GM12878 (cell line): ENCODE measurements at regions not wholly inside any gene's neighbourhood (a gene's known extent, or its start where the extent isn't known, plus 50 kb on each side); places are given as distances from the start of the nearest gene placed in this dataset.

Experiments
- ATAC-seq: fragments of 200-7000 bp; cut with Tn5 transposase; 3 replicates; pipeline ENCODE4 v1.9.1; 2020; ENCODE audit warnings: mild to moderate bottlenecking, moderate library complexity
- BruUV-seq: library from RNA; stranded (reverse); fragments of 400-500 nt; replicated peaks from 2 replicates; lab custom pipeline; 2021; lab: Mats Ljungman, UMichigan
- CTCF ChIA-PET: fragments of 300-600 bp; sonication (Branson Sonifier 250); formaldehyde crosslinking; extraction: SDS; loops from one replicate; lab custom pipeline; 2021; ENCODE audit warnings: inconsistent platforms; lab: Yijun Ruan, JAX
- POLR2A ChIA-PET: fragments of 350-600 bp; formaldehyde crosslinking; extraction: SDS; loops from one replicate; lab custom pipeline; 2021; ENCODE audit warnings: inconsistent platforms; lab: Charles Lee
- RAD21 ChIA-PET: fragments of 300-600 bp; sonication (Branson Sonifier 250); formaldehyde crosslinking; loops from one replicate; lab custom pipeline; 2023; ENCODE audit warnings: antibody characterized with exemption; ENCODE audit not compliant: unreplicated experiment; lab: Charles Lee
- SMC1A ChIA-PET: fragments of 300-600 bp; sonication (Branson Sonifier 250); formaldehyde crosslinking; loops from one replicate; lab custom pipeline; 2023; ENCODE audit not compliant: unreplicated experiment, uncharacterized antibody; lab: Charles Lee
- DNase-seq: peaks from one replicate; pipeline ENCODE4 v3.0.0-alpha.2; 2011; ENCODE audit warnings: low read depth, low spot score
- FAIRE-seq: peaks from 3 replicates; lab custom pipeline; 2011; peaks lifted over from hg19 to GRCh38; lab: Jason Lieb, UNC
- H2AFZ ChIP-seq: 2 replicates; pipeline ENCODE4 v1.6.0; 2011; ENCODE audit warnings: low read depth, low read length, control low read depth; ENCODE audit not compliant: control insufficient read depth
- H3K27ac ChIP-seq: 2 replicates; pipeline ENCODE4 v1.5.1; 2011; ENCODE audit warnings: control low read depth; ENCODE audit not compliant: control insufficient read depth, insufficient read depth
- H3K27me3 ChIP-seq, 2 experiments: replicated peaks in 1 of 2; 2 replicates each; pipeline versions ENCODE4 v1.6.0 to v1.6.1; 2011; ENCODE audit warnings: low read length in 1 of 2; ENCODE audit not compliant: control insufficient read depth in 2 of 2, insufficient read depth in 2 of 2
- H3K36me3 ChIP-seq, 2 experiments: 2 replicates each; pipeline ENCODE4 v1.5.1; 2011; ENCODE audit warnings: low read length in 1 of 2; ENCODE audit not compliant: control insufficient read depth in 2 of 2, insufficient read depth in 2 of 2
- H3K4me1 ChIP-seq: 2 replicates; pipeline ENCODE4 v1.6.1; 2011; ENCODE audit warnings: mild to moderate bottlenecking, low read length, moderate library complexity, mixed read lengths; ENCODE audit not compliant: control insufficient read depth, insufficient read depth
- H3K4me2 ChIP-seq: 2 replicates; pipeline ENCODE4 v1.6.0; 2011; ENCODE audit warnings: control low read depth; ENCODE audit not compliant: control insufficient read depth, insufficient read depth
- H3K4me3 ChIP-seq: fragments of 200-600 bp; sonication (generic); 2 replicates; pipeline ENCODE4 v1.5.1; 2016
- H3K79me2 ChIP-seq: 2 replicates; pipeline ENCODE4 v1.6.0; 2011; ENCODE audit warnings: low read length; ENCODE audit not compliant: control insufficient read depth, insufficient read depth
- H3K9ac ChIP-seq: 2 replicates; pipeline ENCODE4 v1.8.0; 2011; ENCODE audit warnings: low read length, control low read depth, mixed read lengths; ENCODE audit not compliant: control insufficient read depth, insufficient read depth
- H3K9me3 ChIP-seq: replicated peaks from 3 replicates; pipeline ENCODE4 v1.5.1; 2011; ENCODE audit warnings: mild to moderate bottlenecking, low read length; ENCODE audit not compliant: control insufficient read depth, insufficient read depth
- H4K20me1 ChIP-seq: 2 replicates; pipeline ENCODE4 v1.6.0; 2011; ENCODE audit not compliant: control insufficient read depth, insufficient read depth
- ASH2L ChIP-seq: fragments of 300-600, 200-600 bp; sonication (generic); IDR thresholded peaks from 2 replicates; pipeline ENCODE4 v1.6.1; 2017; ENCODE audit warnings: low read depth, mild to moderate bottlenecking, borderline replicate concordance
- KLF5 ChIP-seq: fragments of 450-650 bp; IDR thresholded peaks from 2 replicates; pipeline ENCODE4 v1.6.1; 2014; ENCODE audit warnings: mild to moderate bottlenecking; ENCODE audit not compliant: partially characterized antibody
- LARP7 ChIP-seq: fragments of 450-650 bp; IDR thresholded peaks from 2 replicates; pipeline ENCODE4 v1.6.1; 2017; ENCODE audit warnings: mild to moderate bottlenecking
- NFYA ChIP-seq: IDR thresholded peaks from 2 replicates; pipeline ENCODE4 v1.6.1; 2011; ENCODE audit warnings: low read depth, mild to moderate bottlenecking, low read length, improper control_type of control experiment, borderline replicate concordance
- RCOR1 ChIP-seq: conservative IDR thresholded peaks from 2 replicates; pipeline ENCODE4 v1.6.1; 2012; ENCODE audit warnings: low read depth, low read length, improper control_type of control experiment
- RELA ChIP-seq: fragments of 450-650 bp; IDR thresholded peaks from 2 replicates; pipeline ENCODE4 v1.8.0; 2014; ENCODE audit warnings: borderline replicate concordance; ENCODE audit not compliant: partially characterized antibody
- RFX5 ChIP-seq: IDR thresholded peaks from 2 replicates; pipeline ENCODE4 v1.6.1; 2011; ENCODE audit warnings: low read depth, low read length, improper control_type of control experiment
- STAT3 ChIP-seq: IDR thresholded peaks from 2 replicates; pipeline ENCODE4 v1.6.1; 2011; ENCODE audit warnings: low read depth, low read length, improper control_type of control experiment
- TARDBP ChIP-seq: IDR thresholded peaks from 2 replicates; pipeline ENCODE4 v1.6.1; 2016; ENCODE audit warnings: borderline replicate concordance
- ZNF207 ChIP-seq: fragments of 450-650 bp; IDR thresholded peaks from 2 replicates; pipeline ENCODE4 v1.6.1; 2014; ENCODE audit warnings: antibody characterized with exemption, mild to moderate bottlenecking, borderline replicate concordance
- ZSCAN29 ChIP-seq: fragments of 450-650 bp; IDR thresholded peaks from 2 replicates; pipeline ENCODE4 v1.6.1; 2017; ENCODE audit warnings: mild to moderate bottlenecking, moderate library complexity
- ZZZ3 ChIP-seq: IDR thresholded peaks from 2 replicates; pipeline ENCODE4 v1.6.1; 2011; ENCODE audit warnings: low read depth; ENCODE audit not compliant: control insufficient read depth, insufficient read length
- WGBS: methylation state at CpG from one replicate; pipeline ENCODE4 v1.1.6; 2016; ENCODE audit warnings: low lambda C conversion rate; ENCODE audit not compliant: insufficient replicate concordance, insufficient coverage; ENCODE audit errors: missing lambda C conversion rate; 5-methylcytosine and 5-hydroxymethylcytosine counted together
- in situ Hi-C: fragments of 300-500 bp; cut with MboI; formaldehyde crosslinking; loops from 9 replicates; pipeline ENCODE4 v1.14.3; 2018; ENCODE audit warnings: mixed read lengths
- intact Hi-C: fragments of 100-400 bp; cut with micrococcal nuclease; formaldehyde crosslinking; loops from one replicate; pipeline ENCODE4 v1.14.2; 2022; ENCODE audit not compliant: unreplicated experiment
- TF ChIP-seq, protein P1 (sequence below): IDR thresholded peaks from 2 replicates; pipeline ENCODE4 v1.6.1; 2011; ENCODE audit warnings: borderline replicate concordance, low read depth, mild to moderate bottlenecking, moderate library complexity, mixed read lengths, low read length; ENCODE audit not compliant: insufficient read depth; ENCODE audit errors: extremely low read length
- TF ChIP-seq, protein P2 (sequence below): fragments of 450-650 bp; IDR thresholded peaks from 2 replicates; pipeline ENCODE4 v1.6.1; 2014; ENCODE audit warnings: mild to moderate bottlenecking
- TF ChIP-seq, protein P3 (sequence below): IDR thresholded peaks from 2 replicates; pipeline ENCODE4 v1.6.1; 2011; ENCODE audit warnings: low read depth, mild to moderate bottlenecking, low read length, moderate library complexity, borderline replicate concordance; ENCODE audit errors: extremely low read depth
- TF ChIP-seq, protein P4 (sequence below): fragments of 450-650 bp; IDR thresholded peaks from 2 replicates; pipeline ENCODE4 v1.6.1; 2016; ENCODE audit warnings: mild to moderate bottlenecking
- TF ChIP-seq, protein P5 (sequence below): fragments of 450-650 bp; conservative IDR thresholded peaks from 2 replicates; pipeline ENCODE4 v1.6.1; 2017; ENCODE audit warnings: mild to moderate bottlenecking, moderate library complexity

DNA sequence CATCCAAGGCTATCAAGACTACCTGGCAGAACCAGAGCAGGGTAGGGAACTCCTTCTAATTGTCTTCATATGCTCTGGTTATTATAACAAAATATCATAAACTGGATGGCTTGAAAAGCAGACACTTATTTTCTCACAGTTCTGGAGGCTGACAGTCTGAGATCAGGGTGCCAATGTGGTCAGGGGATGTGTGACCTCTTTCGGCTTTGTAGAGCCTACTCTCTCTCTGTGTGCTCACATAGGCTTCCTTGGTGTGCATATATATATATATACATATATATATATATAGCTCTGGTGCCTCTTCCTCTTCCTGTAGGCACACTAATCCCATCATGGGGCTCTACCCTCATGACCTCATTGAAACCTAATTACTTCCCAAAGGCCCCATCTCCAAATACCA, 101.6 kb downstream of the ARL6IP6 start:
- in situ Hi-C loops: no loop called here
- no peak for ATAC-seq
- no peak overlapping the region for H3K4me2 ChIP-seq
- POLR2A ChIA-PET: no interaction called here
- intact Hi-C loops: no loop called here
- CTCF ChIA-PET: no interaction called here
- SMC1A ChIA-PET: no interaction called here
- no peak for FAIRE-seq
- H3K27ac ChIP-seq: no peak overlapping the region
- 60% methylated on average over 1 of the region's 1 CpG for WGBS
- no peaks in the 10 kb centered on the region for H3K27me3 ChIP-seq
- no peak overlapping the region for H3K9ac ChIP-seq
- H2AFZ ChIP-seq: no peak overlapping the region
- no TSS peak for BruUV-seq
- no peak overlapping the region for H3K4me3 ChIP-seq
- DNase-seq: no peak
- TF ChIP-seq, protein P1, sequence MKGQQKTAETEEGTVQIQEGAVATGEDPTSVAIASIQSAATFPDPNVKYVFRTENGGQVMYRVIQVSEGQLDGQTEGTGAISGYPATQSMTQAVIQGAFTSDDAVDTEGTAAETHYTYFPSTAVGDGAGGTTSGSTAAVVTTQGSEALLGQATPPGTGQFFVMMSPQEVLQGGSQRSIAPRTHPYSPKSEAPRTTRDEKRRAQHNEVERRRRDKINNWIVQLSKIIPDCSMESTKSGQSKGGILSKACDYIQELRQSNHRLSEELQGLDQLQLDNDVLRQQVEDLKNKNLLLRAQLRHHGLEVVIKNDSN: no peak
- TF ChIP-seq RFX5 (no peak), RCOR1 (no peak), KLF5 (no peak), ZNF207 (no peak), TARDBP (no peak), STAT3 (no peak), ZZZ3 (no peak), ZSCAN29 (no peak), LARP7 (no peak), ASH2L (no peak), NFYA (no peak), RELA (no peak)
- TF ChIP-seq, protein P2, sequence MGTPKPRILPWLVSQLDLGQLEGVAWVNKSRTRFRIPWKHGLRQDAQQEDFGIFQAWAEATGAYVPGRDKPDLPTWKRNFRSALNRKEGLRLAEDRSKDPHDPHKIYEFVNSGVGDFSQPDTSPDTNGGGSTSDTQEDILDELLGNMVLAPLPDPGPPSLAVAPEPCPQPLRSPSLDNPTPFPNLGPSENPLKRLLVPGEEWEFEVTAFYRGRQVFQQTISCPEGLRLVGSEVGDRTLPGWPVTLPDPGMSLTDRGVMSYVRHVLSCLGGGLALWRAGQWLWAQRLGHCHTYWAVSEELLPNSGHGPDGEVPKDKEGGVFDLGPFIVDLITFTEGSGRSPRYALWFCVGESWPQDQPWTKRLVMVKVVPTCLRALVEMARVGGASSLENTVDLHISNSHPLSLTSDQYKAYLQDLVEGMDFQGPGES: no peak
- TF ChIP-seq, protein P3, sequence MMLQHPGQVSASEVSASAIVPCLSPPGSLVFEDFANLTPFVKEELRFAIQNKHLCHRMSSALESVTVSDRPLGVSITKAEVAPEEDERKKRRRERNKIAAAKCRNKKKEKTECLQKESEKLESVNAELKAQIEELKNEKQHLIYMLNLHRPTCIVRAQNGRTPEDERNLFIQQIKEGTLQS: no peak
- TF ChIP-seq, protein P4, sequence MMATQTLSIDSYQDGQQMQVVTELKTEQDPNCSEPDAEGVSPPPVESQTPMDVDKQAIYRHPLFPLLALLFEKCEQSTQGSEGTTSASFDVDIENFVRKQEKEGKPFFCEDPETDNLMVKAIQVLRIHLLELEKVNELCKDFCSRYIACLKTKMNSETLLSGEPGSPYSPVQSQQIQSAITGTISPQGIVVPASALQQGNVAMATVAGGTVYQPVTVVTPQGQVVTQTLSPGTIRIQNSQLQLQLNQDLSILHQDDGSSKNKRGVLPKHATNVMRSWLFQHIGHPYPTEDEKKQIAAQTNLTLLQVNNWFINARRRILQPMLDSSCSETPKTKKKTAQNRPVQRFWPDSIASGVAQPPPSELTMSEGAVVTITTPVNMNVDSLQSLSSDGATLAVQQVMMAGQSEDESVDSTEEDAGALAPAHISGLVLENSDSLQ: no peak
- TF ChIP-seq, protein P5, sequence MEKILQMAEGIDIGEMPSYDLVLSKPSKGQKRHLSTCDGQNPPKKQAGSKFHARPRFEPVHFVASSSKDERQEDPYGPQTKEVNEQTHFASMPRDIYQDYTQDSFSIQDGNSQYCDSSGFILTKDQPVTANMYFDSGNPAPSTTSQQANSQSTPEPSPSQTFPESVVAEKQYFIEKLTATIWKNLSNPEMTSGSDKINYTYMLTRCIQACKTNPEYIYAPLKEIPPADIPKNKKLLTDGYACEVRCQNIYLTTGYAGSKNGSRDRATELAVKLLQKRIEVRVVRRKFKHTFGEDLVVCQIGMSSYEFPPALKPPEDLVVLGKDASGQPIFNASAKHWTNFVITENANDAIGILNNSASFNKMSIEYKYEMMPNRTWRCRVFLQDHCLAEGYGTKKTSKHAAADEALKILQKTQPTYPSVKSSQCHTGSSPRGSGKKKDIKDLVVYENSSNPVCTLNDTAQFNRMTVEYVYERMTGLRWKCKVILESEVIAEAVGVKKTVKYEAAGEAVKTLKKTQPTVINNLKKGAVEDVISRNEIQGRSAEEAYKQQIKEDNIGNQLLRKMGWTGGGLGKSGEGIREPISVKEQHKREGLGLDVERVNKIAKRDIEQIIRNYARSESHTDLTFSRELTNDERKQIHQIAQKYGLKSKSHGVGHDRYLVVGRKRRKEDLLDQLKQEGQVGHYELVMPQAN: no peak
- H3K9me3 ChIP-seq: no peaks in the 10 kb centered on the region
- RAD21 ChIA-PET: no interaction called here
- H4K20me1 ChIP-seq: no peaks in the 10 kb centered on the region
- H3K36me3 ChIP-seq: no peaks in the 10 kb centered on the region
- no peaks in the 10 kb centered on the region for H3K4me1 ChIP-seq
- no peaks in the 10 kb centered on the region for H3K79me2 ChIP-seq
